ENCODE measurements at regions not wholly inside any gene's neighbourhood (a gene's known extent, or its start where the extent isn't known, plus 50 kb on each side); places are given as distances from the start of the nearest gene placed in this dataset.
"Not testable (repeated sequence)": the region's sequence is repeated elsewhere in the genome, so short reads cannot be mapped to it uniquely, and the experiment has no call there.

DNA sequence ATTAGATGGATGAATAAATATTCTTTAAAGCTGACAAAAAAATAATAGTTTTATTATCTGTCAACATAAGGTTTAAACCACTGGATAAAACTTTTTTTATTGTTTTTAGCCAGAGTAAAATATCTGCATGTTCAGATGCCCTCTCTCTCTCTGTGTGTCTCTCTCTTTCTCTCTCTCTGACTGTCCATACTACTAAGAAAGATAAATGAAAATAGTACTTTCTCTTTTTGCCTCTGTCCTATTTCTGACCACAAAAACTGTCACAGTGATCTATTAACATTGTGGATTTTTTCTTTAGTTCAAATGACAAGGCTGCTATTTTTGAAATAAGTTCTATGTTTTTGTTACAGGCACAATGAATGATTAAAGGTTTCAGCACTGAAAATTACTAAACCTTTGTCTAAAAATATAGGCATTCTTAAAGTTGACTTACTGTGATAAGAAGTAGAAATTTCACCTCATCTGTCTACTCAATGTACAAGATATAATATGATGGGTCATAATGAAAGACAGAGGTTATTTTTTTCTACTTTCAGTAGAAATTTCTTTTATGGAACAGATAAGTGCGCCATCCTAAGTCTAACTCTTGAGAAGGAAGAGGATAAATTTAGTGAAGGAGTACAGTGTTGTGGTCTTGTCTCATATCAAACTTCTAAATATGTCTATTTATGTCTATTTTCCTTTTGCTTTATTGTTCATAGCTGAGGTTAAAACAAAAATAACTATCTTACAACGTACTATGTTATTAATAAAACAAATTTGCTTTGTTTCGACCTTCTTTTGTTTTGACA, 341.9 kb upstream of the EYS start:
- DNase-seq = no peak

DNA sequence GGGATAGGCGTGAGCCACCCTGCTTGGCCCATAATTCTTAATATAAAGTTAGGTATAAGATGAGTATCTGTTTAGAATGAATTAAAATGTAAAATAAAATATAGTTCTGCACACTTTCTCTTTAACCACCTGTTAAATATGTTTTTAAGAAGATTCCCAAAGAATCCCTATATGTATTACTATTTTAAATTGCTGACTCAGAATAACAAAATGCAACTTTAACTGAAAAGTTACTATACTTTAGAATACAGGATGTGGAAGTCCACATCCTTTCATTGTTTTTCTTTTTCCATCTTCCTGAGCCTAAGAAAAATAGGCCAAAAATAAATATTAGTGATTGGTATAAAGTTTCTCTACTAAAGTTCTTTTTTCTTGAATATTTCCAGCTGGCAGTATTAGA, 325.6 kb upstream of the EYS start:
- no peak for DNase-seq

DNA sequence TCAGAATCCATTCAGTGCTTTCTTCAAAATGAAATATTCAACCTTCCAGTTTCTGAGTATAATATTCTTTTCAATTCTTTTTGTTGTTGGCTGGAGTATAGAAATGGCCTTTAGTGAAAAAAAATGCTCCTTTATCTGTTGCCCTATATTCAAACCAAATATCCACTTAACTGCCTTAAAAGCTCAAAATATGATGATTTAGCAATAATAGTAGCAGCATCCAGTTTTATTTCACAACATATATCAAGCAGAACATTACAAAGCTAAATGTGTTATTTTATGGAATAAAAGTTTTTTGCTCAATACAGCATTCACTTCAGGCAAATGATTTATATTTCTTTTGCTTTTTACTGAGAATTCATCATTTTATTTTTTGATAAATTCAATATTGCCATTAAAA, 322.4 kb upstream of the EYS start:
- no peak for DNase-seq

DNA sequence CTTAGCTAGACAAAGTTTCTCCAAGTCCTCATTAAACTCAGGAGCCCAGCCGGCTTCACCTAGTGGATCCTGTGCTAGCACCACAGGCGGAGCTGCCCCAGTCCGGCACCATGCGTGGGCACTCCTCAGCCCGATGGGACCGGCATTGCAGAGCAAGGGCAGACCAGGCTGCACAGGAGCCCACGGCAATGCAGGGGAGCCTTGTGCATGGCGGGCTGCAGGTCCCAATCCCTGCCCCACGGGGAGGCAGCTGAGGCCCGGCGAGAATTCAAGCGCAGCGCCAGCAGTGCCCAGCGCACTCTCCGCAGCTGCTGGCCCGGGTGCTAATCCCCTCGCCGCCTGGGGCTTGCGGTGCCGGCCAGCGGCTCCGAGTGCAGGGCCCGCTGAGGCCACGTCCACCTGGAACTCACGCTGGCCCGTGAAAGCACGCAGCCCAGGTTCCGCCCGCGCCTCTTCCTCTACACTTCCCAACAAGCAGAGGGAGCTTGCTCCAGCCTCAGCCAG, 292.3 kb upstream of the EYS start:
- no peak for DNase-seq

DNA sequence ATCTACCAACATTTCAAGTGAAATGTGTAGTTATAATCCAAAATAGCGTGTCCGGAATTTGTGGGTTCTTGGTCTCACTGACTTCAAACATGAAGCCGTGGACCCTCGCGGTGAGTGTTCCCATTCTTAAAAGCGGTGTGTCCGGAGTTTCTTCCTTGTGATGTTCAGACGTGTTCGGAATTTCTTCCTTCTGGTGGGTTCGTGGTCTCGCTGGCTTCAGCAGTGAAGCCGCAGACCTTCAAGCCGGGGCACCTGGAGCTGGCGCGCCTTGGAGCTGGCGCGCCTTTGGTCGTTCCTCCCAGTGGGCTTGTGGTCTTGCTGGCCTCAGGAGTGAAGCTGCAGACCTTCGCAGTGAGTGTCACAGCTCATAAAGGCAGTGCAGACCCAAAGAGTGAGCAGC, 291.5 kb upstream of the EYS start:
- no peak for DNase-seq

DNA sequence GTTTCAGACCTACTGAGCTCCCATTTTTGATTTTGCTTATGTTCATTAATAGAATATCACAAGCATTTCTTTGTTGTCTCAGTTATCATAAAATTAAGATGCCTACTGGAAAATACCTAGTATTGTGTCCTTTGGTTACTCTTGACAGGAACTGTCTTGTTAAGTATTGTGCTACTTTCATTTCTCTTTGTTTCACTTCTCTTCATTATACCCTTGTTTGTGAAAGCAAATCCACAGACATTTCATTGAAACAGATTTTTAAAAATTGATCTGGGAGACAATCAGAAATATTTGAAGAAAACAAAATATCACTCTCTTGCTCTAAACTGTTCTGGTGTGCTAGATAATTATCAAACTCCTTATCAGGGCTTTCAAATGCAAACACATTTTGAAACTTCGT, 290.5 kb upstream of the EYS start:
- no peak for DNase-seq

DNA sequence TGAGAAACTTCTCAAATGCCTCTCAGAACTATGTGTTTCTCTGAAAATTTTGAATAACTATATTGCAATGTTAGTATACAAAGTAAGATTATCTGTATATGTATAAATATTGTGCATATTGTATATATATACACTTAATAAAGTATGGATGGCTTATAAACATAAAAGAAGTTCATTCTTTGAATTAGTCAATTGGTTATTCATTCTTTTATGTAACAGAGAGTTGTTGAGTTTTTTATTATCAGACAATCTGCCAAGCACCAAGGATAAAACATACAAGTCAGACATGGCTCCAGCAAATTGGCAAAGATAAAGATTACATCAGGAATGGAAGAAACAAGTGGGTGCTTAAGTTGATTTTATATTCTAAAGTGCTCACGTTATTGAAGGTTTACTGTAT, 289.1 kb upstream of the EYS start:
- no peak for DNase-seq

DNA sequence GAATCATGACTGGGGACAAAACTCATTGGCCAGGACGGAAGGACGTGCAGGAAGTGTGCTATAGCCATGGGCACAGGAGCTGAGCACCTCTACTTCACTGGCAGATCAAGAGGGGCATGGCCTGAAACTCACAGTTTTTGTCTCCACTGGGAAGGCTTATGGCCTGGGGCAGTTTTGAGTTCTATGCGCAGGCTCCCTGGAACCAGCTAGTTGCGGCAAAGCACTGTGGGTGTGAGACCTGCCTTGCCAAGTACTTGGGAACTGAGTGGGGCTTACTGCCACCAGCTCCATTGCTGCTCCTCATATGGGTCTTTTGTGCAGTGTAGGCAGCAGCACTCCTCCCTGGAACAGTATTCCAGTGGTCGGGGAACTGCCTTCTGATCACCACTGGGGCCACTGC, 282.6 kb upstream of the EYS start:
- DNase-seq = no peak

DNA sequence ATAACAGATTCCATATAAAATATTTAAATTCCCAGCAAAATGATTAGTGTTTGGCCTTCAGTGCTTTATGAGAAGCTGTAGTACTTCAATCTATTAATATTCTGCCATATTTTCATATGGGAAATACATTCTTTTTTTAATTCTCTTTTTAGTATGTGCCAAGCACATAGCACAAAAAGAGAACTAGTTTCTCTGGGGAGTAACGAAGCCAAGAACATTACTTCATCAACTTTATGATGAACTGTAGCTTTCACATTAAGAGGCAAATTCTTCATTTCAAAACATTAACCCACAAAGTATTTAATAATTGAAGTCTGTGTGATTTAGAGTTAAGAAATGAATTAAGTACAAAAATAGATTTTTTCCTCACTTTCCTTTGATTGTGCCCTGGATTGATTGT, 281.0 kb upstream of the EYS start:
- DNase-seq = no peak

DNA sequence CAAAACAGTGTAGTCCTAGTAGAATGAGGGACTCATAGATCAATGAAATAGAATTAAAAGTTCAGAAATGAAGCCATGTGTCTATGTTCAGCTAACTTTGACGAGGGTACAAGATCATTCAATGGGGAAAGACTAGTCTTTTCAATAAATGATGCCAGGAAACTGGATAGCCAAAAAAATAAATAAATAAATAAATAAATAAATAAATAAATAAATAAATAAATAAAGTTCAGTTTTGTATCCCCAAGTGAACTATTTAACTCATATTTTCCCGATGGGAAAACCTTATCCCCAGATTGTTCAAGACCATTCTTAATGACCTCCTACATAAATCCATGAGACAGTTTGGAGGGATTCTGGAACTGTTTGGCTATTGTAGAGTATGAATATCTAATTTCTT, 277.1 kb upstream of the EYS start:
- no peak for DNase-seq

DNA sequence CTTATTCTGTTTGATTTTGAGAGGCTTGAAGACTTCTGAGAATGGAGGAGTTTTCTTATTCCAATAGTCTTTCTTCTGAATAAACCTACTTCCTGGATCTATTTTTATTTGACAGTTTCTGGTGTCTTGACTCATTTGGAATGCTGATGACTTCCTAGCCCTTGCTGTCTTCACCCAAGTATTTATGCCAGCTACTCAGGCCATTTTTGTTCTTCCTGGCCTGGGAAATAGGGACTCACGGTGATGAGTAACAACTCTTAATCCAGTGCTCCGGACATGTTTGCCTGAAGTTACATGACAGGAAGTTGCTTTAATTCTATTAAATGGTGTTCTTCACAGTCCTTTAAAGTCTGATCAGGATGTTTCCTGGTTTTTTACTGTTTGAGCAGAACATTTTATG, 272.1 kb upstream of the EYS start:
- no peak for DNase-seq

DNA sequence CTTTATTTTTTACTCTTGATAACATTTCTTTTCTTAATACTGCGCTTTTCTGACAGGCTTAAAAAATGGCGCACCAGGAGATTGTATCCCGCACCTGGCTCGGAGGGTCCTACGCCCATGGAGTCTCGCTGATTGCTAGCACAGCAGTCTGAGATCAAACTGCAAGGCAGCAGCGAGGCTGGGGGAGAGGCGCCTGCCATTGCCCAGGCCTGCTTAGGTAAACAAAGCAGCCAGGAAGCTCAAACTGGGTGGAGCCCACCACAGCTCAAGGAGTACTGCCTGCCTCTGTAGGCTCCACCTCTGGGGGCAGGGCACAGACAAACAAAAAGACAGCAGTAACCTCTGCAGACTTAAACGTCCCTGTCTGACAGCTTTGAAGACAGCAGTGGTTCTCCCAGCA, 264.2 kb upstream of the EYS start:
- DNase-seq = not testable (repeated sequence)

DNA sequence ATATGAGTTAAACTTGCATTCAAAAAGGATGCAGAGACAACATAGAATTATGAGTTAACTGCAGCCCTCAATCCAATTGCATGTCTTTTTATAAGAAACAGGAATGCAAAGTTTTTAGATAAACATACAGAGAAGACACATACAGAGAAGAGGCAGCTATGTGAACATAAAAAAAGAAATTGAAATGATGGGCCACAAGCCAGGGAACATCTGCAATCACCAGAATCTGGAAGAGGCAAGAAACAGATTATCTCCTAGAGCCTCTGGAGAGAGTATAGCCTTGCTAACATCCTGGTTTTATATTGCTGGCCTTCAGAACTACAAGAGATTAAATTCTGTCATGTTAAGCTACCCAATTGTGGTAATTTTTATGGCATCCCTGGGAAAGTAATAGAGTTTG, 257.2 kb upstream of the EYS start:
- no peak for DNase-seq

DNA sequence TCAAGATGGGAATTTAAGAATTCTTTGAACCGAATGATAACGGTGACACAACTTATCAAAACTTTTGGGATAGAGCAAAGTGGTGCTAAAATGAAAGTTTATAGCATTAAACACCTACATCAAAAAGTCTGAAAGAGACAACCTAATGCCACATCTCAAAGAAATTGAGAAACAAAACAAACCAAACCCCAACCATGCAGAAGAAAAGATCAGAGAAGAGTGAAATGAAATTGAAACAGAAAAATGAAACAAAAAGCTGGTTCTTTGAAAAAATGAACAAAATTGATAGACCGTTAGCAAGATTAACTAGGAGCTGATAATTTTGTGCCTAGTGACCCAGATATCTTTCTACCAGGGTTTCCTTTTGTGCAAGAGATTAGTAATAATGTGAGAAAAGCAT, 248.0 kb upstream of the EYS start:
- DNase-seq = no peak

DNA sequence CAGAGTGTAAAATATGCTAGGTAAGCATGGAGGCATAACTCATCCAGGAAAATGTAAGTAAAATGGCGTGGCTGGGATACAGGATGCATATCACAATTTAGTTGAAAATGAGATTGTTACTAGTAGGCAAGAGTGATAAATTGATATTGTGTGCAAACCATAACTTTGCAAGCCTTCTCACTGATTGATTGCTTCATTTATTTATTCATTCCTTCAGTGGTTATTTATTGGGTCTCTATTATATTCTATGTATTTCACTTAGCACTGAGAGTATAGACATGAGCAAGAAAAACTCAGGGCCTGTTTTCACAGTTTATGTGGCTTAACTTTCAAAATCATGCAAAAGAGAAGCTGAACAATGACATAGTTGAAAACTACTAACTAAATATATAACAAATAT, 241.0 kb upstream of the EYS start:
- no peak for DNase-seq

DNA sequence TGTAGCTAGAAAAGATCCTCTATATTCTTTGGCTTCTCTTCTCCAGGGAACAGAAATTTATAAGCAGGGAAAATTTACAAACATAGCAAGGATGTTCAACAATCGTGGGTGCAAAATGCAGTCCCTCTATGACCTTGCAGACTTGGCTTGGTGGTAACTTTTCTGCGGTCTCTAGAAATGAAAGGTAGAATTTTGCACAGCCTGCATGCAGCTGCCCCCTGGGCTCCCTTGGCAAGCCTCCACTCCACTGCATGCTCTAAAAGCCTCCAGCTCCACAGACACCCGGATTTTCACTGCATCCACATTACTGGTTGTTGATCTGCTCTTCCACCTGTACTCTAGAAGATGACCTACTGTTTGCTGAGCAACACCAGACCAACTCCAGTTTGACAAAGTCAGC, 236.5 kb upstream of the EYS start:
- DNase-seq = no peak

DNA sequence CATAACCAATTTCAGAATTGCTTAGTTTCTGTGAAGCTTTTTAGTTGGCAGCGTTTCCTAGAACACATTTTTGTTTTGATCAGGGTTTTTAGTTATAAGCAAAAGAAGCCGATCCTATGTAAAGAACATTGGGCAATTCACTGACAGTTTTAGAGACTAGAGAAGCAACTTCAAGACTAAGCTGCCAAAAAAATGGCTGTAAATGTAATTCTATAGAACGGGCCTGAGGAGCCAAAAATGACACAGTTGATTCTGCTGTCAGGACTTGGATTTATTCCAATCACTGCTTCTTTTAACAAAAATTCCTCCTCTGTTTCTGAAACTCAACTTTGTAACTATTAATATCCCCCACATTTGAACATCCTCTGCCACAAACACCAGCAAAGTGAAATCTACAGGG, 236.0 kb upstream of the EYS start:
- DNase-seq = no peak

DNA sequence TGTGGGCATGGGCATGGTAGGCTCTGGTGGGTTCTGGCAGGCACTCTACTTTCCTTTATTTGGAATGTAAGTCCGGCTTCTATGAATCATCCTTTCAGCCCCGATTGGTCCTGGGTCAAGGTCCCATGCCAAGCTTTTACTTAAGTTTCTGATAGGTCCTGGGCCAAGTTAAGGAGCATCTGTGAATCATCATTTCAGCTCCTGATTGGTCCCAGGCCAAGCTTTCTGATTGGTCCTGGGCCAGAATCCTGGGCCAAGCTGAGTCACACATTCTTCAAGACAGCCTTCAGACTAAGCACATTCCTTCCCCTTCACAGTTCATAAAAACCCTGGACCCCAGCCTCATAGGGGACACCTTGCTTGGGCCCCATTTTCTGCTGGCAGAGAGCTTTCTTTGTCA, 231.0 kb upstream of the EYS start:
- DNase-seq = no peak

DNA sequence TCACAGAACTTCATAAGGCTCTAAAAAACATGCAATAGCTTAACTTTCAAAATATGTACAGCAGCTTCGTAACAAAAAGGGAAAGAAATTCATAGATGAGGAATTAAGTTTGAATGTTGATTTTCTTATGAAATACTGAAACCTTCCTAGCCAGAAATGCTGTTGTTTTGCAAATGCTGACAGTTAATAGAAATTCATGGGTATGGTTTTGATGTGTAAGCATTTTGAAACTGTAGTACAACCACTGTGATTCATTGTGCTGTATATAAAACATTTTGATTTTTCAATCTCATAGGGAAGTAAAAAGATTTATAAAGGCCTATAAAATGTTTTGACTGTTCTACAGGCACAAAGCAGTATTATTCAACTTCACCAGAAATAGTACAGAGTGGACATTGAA, 228.4 kb upstream of the EYS start:
- DNase-seq = no peak

DNA sequence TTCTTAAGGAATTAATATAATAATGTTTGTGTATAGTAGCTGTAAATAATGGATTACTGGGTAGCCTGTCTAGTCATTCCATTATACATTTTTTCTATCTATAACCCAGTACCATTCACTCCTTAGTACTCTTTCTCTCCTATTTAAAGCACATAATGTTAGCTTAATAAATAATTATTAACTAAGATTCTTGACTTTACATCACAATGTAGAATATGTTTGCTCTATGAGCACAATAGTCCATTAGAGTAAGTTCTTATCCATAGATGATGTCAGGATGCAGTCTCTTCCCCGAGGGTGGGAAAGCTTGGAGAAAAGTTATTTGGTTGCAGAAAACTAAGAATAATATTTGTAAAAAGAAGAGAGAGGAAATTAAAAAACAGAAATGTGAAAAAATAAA, 226.4 kb upstream of the EYS start:
- no peak for DNase-seq

DNA sequence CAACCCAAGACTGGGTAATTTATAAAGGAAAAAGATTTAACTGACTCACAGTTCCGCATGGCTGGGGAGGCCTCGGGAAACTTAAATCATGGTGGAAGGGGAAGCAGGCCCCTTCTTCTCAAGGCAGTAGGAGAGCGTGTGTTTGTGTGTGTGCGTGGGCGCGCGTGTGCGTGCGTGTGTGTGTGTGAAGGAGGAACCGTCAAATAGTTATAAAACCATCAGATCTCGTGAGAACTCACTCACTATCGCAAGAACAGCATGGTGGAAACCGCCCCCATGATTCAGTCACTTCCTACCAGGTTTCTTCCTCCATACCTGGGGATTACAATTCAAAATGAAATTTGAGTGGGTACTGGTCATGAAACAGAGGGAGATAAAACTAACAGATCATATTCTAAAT, 220.1 kb upstream of the EYS start:
- no peak for DNase-seq

DNA sequence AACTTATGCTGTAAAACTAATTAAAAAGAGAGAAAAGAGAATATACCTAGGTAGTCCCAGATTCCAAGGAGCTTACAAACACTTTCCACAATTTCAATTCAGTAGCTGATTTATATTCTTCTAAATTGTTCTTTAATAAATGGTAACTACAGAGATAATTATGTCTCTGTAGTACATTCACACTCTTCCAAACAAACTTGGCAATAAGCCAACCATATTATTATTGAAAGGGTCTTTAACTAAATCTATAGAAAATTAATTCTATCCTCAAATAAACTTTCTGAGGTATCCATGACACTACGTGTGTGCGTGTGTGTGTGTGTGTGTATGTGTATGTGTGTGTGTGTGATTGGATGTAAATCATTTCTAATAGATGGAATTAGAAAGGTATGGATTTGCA, 217.4 kb upstream of the EYS start:
- no peak for DNase-seq

DNA sequence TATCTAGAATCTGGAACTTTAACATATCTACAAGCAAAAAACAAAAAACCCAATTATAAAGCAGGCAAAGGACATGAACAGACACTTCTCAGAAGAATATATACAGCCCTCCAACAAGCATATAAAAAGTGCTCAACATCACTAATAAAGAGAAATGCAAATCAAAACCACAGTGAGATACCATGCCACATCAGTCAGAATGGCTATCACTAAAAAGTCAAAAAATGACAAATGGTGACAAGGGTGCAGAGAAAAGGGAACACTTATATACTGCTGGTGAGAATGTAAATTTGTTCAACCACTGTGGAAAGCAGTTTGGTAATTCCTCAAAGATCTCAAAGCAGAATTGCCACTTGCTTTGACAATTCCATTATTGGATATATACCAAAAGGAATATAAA, 215.0 kb upstream of the EYS start:
- no peak for DNase-seq

DNA sequence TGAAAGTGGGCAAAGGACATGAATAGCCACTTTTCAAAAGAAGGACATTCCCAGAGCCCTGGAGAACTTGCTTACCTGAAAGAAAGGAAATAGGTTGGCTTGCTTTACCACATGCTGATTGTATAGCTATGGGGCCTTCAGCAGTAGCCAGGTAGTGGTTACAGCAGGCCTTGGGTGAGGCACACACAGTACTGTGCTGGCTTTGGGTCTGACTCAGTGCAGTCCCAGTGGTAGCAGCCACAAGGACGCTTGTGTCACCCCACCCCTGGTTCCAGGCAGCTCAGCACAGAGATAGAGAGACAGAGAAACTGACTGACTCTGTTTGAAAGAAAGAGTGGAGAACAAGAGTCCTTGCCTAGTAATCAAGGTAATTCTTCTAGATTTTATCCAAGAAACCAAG, 201.0 kb upstream of the EYS start:
- no peak for DNase-seq

DNA sequence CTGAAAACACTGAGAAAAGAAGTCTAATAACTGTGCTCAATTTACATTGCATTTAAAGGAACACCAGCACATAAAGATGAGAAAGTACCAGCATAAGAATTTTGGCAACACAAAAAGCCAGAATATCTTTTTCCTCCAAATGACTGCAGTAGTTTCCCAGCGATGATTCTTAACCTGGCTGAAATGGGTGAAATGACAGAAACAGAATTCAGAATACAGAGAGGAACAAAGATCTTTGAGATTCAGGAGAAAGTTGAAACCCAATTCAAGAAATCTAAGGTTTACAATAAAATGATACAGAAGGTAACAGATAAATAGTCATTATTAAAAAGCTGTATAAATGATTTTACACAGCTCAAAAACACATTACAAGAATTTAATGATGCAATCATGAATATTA, 197.0 kb upstream of the EYS start:
- DNase-seq = no peak

DNA sequence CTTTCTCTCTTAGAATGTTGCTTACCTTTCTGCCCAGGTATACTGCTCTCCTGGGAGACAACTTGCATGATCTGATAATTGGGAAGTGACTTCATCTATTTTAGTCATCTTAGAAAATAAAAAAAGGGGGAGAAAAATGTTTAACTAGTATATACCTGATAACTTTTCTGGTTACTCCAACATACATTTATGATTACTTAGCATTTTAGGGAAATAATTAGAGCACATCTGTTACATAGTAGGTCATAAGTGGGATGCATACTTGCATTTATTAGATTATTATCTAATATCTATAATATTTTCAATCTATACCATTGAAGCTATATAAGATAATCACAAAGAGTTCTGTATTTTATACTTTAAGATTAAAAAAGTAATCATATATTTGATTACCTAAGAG, 193.9 kb upstream of the EYS start:
- DNase-seq = no peak
